Spleen (tissue), 7 donors: ENCODE measurements at regions not wholly inside any gene's neighbourhood (a gene's known extent, or its start where the extent isn't known, plus 50 kb on each side); places are given as distances from the start of the nearest gene placed in this dataset.

Source experiments
- CTCF ChIP-seq, 11 experiments: fragments of 200-600 bp in 7 of 11; fragments of 450-650 bp in 4 of 11; sonication (generic) in 4 of 11; IDR thresholded peaks in 8 of 11; conservative IDR thresholded peaks in 3 of 11; 1 replicate in 7 of 11; 2 replicates in 4 of 11; pipeline versions ENCODE4 v1.4.0 to v1.8.0; 2016 to 2021; ENCODE audit warnings: antibody characterized with exemption in 11 of 11, inconsistent platforms in 4 of 11, mild to moderate bottlenecking in 1 of 11
- POLR2AphosphoS5 ChIP-seq, 3 donors: sonication (generic); formaldehyde crosslinking; IDR thresholded peaks; one replicate each; pipeline ENCODE4 v1.5.1; 2017; ENCODE audit warnings: antibody characterized with exemption in 3 of 3
- donor health status: DM: no; HTN: no; CAD: no; lungs with moderate emphysema.
- donor health status: DM: no; HTN: no; CAD: no.
- donor health status: DM: no; HTN: no; CAD: no.

DNA sequence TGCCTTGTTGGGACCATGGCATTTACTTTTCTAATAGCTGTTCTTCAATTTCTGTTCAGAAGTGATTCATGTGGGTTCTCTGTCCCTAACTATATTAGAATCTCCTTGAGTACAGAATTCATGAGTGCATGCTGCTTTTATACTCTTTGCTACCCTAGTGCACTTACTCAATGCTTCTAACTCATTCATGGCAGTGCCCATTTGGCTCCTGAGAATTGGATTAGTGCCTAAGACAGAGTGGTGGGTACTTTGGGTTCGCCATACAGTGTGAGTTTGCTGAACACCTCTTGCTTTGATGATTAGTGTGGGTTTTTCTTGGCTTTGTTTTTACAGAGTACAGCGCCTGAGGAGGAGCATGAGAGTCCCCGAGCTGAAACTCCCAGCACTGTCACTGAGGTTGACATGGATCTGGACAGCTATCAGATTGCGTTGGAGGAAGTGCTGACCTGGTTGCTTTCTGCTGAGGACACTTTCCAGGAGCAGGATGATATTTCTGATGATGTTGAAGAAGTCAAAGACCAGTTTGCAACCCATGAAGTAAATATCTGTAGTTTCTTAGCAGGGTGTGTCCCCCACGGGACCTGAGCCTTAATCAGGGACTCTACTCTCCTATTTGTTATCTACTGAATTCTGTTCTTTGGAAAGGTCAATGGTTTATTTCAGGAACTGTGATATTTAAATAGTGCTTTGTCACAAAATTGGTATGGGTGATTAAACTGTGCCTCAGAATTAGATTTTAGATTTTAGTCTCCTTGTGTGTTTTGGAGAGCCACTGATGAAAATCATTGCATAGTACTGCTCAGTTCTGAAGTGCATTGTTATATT lies 150.7 kb downstream of the UTRN start:
- TF ChIP-seq POLR2AphosphoS5 (IDR thresholded peaks at IDR 0.05) (no peak), CTCF (IDR thresholded peaks at IDR 0.05 in 8 of 11, conservative IDR thresholded peaks at IDR 0.05 in 3 of 11) (no peak)
